Spleen (tissue), 11 donors: ENCODE measurements at regions not wholly inside any gene's neighbourhood (a gene's known extent, or its start where the extent isn't known, plus 50 kb on each side); places are given as distances from the start of the nearest gene placed in this dataset.

Experiments used
- DNase-seq: peaks from one replicate; pipeline ENCODE4 v3.0.0-alpha.2; 2020
- H3K27ac ChIP-seq, 8 donors: fragments of 200-600 bp; sonication (generic) in 7 of 8; 1 replicate in 4 of 8; 2 replicates in 4 of 8; pipeline versions ENCODE4 v1.5.0 to v1.8.0; 2016 to 2021; ENCODE audit warnings: inconsistent platforms in 4 of 8, mild to moderate bottlenecking in 4 of 8, moderate library complexity in 1 of 8
- H3K27me3 ChIP-seq, 7 donors: fragments of 200-600 bp; sonication (generic) in 6 of 7; replicated peaks in 1 of 7; 1 replicate in 4 of 7; 2 replicates in 3 of 7; pipeline versions ENCODE4 v1.5.0 to v1.8.0; 2016 to 2021; ENCODE audit warnings: inconsistent platforms in 3 of 7, mild to moderate bottlenecking in 1 of 7
- H3K36me3 ChIP-seq, 6 donors: fragments of 200-600 bp; sonication (generic) in 5 of 6; 1 replicate in 4 of 6; 2 replicates in 2 of 6; pipeline versions ENCODE4 v1.5.0 to v1.8.0; 2016 to 2021; ENCODE audit warnings: inconsistent platforms in 2 of 6
- H3K4me1 ChIP-seq, 6 donors: fragments of 200-600 bp; sonication (generic) in 5 of 6; 1 replicate in 3 of 6; 2 replicates in 3 of 6; pipeline versions ENCODE4 v1.5.0 to v1.8.0; 2016 to 2021; ENCODE audit warnings: inconsistent platforms in 3 of 6
- H3K4me3 ChIP-seq, 8 donors: fragments of 200-600 bp; sonication (generic) in 7 of 8; 1 replicate in 4 of 8; 2 replicates in 4 of 8; pipeline versions ENCODE4 v1.5.0 to v1.8.0; 2016 to 2021; ENCODE audit warnings: inconsistent platforms in 4 of 8, mild to moderate bottlenecking in 4 of 8, moderate library complexity in 2 of 8
- H3K9me3 ChIP-seq, 8 donors: fragments of 200-600 bp; sonication (generic) in 7 of 8; 1 replicate in 4 of 8; 2 replicates in 4 of 8; pipeline versions ENCODE4 v1.5.0 to v1.8.0; 2016 to 2021; ENCODE audit warnings: inconsistent platforms in 4 of 8
- POLR2A ChIP-seq, 3 donors: fragments of 450-650 bp; IDR thresholded peaks; one replicate each; pipeline ENCODE4 v1.5.1; 2017; ENCODE audit warnings: antibody characterized with exemption in 3 of 3, mild to moderate bottlenecking in 1 of 3
- POLR2AphosphoS5 ChIP-seq, 3 donors: sonication (generic); formaldehyde crosslinking; IDR thresholded peaks; one replicate each; pipeline ENCODE4 v1.5.1; 2017; ENCODE audit warnings: antibody characterized with exemption in 3 of 3
- WGBS, 5 donors: extraction: QIAGEN DNeasy Blood & Tissue Kit in 3 of 5; methylation state at CpG; one replicate each; pipeline versions ENCODE4 v1.1.5 to v1.1.7; 2013 to 2018; 5-methylcytosine and 5-hydroxymethylcytosine counted together
- intact Hi-C: fragments of 100-400 bp; cut with DNase I; formaldehyde crosslinking; loops from one replicate; pipeline ENCODE4 v1.15.0; 2023; ENCODE audit warnings: low total_unique reads
- TF ChIP-seq, protein P1 (sequence below), 11 experiments: fragments of 200-600 bp in 7 of 11; fragments of 450-650 bp in 4 of 11; sonication (generic) in 4 of 11; IDR thresholded peaks in 8 of 11; conservative IDR thresholded peaks in 3 of 11; 1 replicate in 7 of 11; 2 replicates in 4 of 11; pipeline versions ENCODE4 v1.4.0 to v1.8.0; 2016 to 2021; ENCODE audit warnings: antibody characterized with exemption in 11 of 11, inconsistent platforms in 4 of 11, mild to moderate bottlenecking in 1 of 11
- donor health status: healthy with polysubstance abuse.
- donor health status: DM: no; HTN: no; CAD: no; lungs with moderate emphysema.
- donor health status: DM: no; HTN: no; CAD: no.
- donor health status: Bipolar disorder and iron deficiency.
- donor health status: healthy.
- donor health status: DM: no; HTN: no; CAD: no.
- donor health status: DM: yes; HTN: yes; CAD: no.

DNA sequence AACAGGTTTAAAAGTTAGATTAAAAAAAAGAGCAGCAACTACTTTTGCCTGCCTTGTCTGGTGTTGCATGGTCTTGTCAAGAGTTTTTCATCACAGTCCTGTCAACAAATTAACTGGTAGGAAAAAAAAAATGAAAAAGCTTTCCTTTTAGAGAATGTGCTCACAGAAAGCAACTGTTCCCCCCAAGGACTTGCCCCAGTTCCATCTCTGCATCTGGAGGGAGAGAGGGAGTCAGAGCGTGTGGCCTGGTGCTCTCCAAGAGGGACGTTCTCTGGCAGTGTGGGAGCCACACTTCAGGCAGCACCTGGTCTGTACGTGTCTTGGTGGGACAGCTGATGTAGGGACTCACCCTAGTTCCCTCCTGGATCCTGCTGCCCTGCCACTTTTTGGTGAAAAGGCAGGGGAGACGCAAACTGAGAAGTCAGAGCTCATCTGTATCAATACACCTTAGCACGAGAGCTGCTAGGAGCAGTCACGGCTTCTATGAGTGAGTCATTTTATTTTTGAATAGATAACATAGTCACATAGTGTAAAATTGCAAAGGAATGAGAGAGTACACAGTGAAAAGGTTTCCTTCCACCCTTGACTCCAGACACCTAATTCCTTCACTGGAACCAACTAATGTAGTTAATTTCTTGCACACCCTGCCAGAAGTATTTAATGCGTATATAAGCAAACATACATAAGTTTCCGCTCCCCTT is 172.5 kb upstream of the MGAT5 start:
- Histone ChIP-seq H3K9me3 (no peaks in the 10 kb centered on the region), H3K4me3 (no peak overlapping the region), H3K36me3 (no peaks in the 10 kb centered on the region), H3K27ac (no peak overlapping the region), H3K27me3 (peaks cover 0 to 2% (median 0%) of the 10 kb centered on the region in 7 donors), H3K4me1 (peaks cover 0 to 12% (median 0%) of the 10 kb centered on the region in 6 donors)
- intact Hi-C loops: no loop called here
- TF ChIP-seq POLR2AphosphoS5 (IDR thresholded peaks at IDR 0.05) (no peak), POLR2A (IDR thresholded peaks at IDR 0.05) (no peak)
- TF ChIP-seq, protein P1, sequence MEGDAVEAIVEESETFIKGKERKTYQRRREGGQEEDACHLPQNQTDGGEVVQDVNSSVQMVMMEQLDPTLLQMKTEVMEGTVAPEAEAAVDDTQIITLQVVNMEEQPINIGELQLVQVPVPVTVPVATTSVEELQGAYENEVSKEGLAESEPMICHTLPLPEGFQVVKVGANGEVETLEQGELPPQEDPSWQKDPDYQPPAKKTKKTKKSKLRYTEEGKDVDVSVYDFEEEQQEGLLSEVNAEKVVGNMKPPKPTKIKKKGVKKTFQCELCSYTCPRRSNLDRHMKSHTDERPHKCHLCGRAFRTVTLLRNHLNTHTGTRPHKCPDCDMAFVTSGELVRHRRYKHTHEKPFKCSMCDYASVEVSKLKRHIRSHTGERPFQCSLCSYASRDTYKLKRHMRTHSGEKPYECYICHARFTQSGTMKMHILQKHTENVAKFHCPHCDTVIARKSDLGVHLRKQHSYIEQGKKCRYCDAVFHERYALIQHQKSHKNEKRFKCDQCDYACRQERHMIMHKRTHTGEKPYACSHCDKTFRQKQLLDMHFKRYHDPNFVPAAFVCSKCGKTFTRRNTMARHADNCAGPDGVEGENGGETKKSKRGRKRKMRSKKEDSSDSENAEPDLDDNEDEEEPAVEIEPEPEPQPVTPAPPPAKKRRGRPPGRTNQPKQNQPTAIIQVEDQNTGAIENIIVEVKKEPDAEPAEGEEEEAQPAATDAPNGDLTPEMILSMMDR (IDR thresholded peaks at IDR 0.05 in 8 of 11, conservative IDR thresholded peaks at IDR 0.05 in 3 of 11): no peak
- DNase-seq: no peak
- 89 to 94% (median 93%) methylated on average over 7 to 8 of the region's 8 CpGs for WGBS, 5 donors

GRCh38 chr2:134083548-134083947 is 170.3 kb upstream of the MGAT5 start:
- Histone ChIP-seq H3K4me1 (peaks cover 0 to 9% (median 0%) of the 10 kb centered on the region in 6 donors), H3K9me3 (no peaks in the 10 kb centered on the region), H3K27ac (no peak overlapping the region), H3K36me3 (no peaks in the 10 kb centered on the region), H3K4me3 (no peak overlapping the region), H3K27me3 (no peaks in the 10 kb centered on the region)
- 67 to 75% (median 74%) methylated on average over 5 of the region's 5 CpGs for WGBS, 5 donors
- intact Hi-C loops: no loop called here
- no peak for DNase-seq
- TF ChIP-seq POLR2A (IDR thresholded peaks at IDR 0.05): no peak
- TF ChIP-seq, protein P1 (IDR thresholded peaks at IDR 0.05 in 8 of 11, conservative IDR thresholded peaks at IDR 0.05 in 3 of 11): no peak
- TF ChIP-seq POLR2AphosphoS5 (IDR thresholded peaks at IDR 0.05): no peak

DNA sequence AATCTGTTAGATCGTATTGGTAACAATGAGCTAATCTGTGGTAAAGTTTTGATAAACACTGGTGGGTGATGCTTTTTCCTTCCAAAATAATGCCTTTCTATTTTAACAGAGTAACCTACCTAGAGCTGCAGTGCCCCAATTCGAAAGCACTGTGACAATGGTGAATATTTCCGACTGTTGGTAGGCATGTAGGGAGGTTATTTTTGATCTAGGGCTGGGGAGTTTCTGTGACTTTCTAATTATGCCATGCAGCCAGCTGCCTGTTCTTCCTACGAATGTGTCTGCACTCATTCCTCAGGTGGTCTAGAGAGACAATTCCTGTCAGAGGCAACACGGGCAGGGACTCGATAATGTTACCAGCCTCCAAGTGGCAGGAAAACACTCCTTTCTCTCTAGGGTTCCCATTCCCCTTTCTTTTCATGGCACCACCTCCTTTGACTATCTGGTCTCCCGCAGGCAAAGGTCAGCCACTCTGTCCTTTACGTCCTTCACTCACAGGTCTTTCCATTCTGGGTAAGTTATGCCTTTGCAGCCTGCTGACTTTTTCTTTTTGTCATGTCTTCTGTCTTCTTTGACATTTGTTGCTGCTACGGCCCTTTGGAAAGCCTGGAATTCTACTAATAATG is 167.2 kb upstream of the MGAT5 start:
- Histone ChIP-seq H3K36me3 (no peaks in the 10 kb centered on the region), H3K4me1 (no peaks in the 10 kb centered on the region), H3K4me3 (no peak overlapping the region), H3K27me3 (no peaks in the 10 kb centered on the region), H3K9me3 (no peaks in the 10 kb centered on the region), H3K27ac (no peak overlapping the region)
- WGBS, 5 donors: 73 to 87% (median 83%) methylated on average over 9 of the region's 9 CpGs
- TF ChIP-seq POLR2A (IDR thresholded peaks at IDR 0.05) (no peak), POLR2AphosphoS5 (IDR thresholded peaks at IDR 0.05) (no peak)
- TF ChIP-seq, protein P1 (IDR thresholded peaks at IDR 0.05 in 8 of 11, conservative IDR thresholded peaks at IDR 0.05 in 3 of 11): no peak
- intact Hi-C loops: no loop called here
- no peak for DNase-seq

- Histone ChIP-seq H3K9me3 (no peaks in the 10 kb centered on the region), H3K27me3 (no peaks in the 10 kb centered on the region), H3K4me3 (no peak overlapping the region), H3K36me3 (no peaks in the 10 kb centered on the region), H3K4me1 (no peaks in the 10 kb centered on the region), H3K27ac (no peak overlapping the region)
- 84 to 100% (median 87%) methylated on average over 2 of the region's 2 CpGs for WGBS, 5 donors
- no peak for DNase-seq
- intact Hi-C loops: no loop called here
- no peak for TF ChIP-seq POLR2AphosphoS5 (IDR thresholded peaks at IDR 0.05)
- TF ChIP-seq, protein P1 (IDR thresholded peaks at IDR 0.05 in 8 of 11, conservative IDR thresholded peaks at IDR 0.05 in 3 of 11): no peak
- no peak for TF ChIP-seq POLR2A (IDR thresholded peaks at IDR 0.05)
Measured at GRCh38 chr2:134087371-134087921, 166.4 kb upstream of the MGAT5 start.
